IPS-18a (cell line): ENCODE measurements at regions not wholly inside any gene's neighbourhood (a gene's known extent, or its start where the extent isn't known, plus 50 kb on each side); places are given as distances from the start of the nearest gene placed in this dataset.

Experiments
- H3K27ac ChIP-seq: one replicate; pipeline ENCODE4 v1.5.1; 2013; ENCODE audit warnings: low read length
- H3K27me3 ChIP-seq: one replicate; pipeline ENCODE4 v1.6.1; 2013; ENCODE audit warnings: mild to moderate bottlenecking, low read length; ENCODE audit not compliant: control insufficient read depth, insufficient read depth
- H3K36me3 ChIP-seq: one replicate; pipeline ENCODE4 v1.6.1; 2013; ENCODE audit warnings: low read depth, low read length; ENCODE audit not compliant: control insufficient read depth
- H3K4me1 ChIP-seq: one replicate; pipeline ENCODE4 v1.6.1; 2013; ENCODE audit warnings: low read depth, low read length; ENCODE audit not compliant: control insufficient read depth
- H3K4me3 ChIP-seq: one replicate; pipeline ENCODE4 v1.5.1; 2013; ENCODE audit warnings: low read length
- H3K9ac ChIP-seq: one replicate; pipeline ENCODE4 v1.6.1; 2013; ENCODE audit warnings: mild to moderate bottlenecking, low read length, moderate library complexity
- H3K9me3 ChIP-seq: one replicate; pipeline ENCODE4 v1.6.1; 2013; ENCODE audit warnings: low read depth, low read length; ENCODE audit not compliant: control insufficient read depth

- Histone ChIP-seq H3K36me3 (no peaks in the 10 kb centered on the region), H3K9me3 (no peaks in the 10 kb centered on the region), H3K27ac (no peak overlapping the region), H3K4me1 (peaks cover 4% of the 10 kb centered on the region), H3K27me3 (no peaks in the 10 kb centered on the region), H3K9ac (no peak overlapping the region), H3K4me3 (no peak overlapping the region)
These were observed 91.4 kb downstream of the ARL4C start for GRCh38 chr2:234405462-234405861.

GRCh38 chr2:234404957-234405356 is 91.9 kb downstream of the ARL4C start:
- no peaks in the 10 kb centered on the region for H3K4me1 ChIP-seq
- H3K36me3 ChIP-seq: no peaks in the 10 kb centered on the region
- no peaks in the 10 kb centered on the region for H3K9me3 ChIP-seq
- no peak overlapping the region for H3K4me3 ChIP-seq
- H3K27me3 ChIP-seq: no peaks in the 10 kb centered on the region
- no peak overlapping the region for H3K9ac ChIP-seq
- H3K27ac ChIP-seq: no peak overlapping the region

GRCh38 chr2:234403751-234404150 is 93.1 kb downstream of the ARL4C start:
- Histone ChIP-seq H3K9ac (no peak overlapping the region), H3K4me1 (no peaks in the 10 kb centered on the region), H3K27me3 (no peaks in the 10 kb centered on the region), H3K4me3 (no peak overlapping the region), H3K27ac (no peak overlapping the region), H3K9me3 (no peaks in the 10 kb centered on the region), H3K36me3 (no peaks in the 10 kb centered on the region)

- no peaks in the 10 kb centered on the region for H3K4me1 ChIP-seq
- no peaks in the 10 kb centered on the region for H3K27me3 ChIP-seq
- H3K27ac ChIP-seq: no peak overlapping the region
- no peak overlapping the region for H3K4me3 ChIP-seq
- no peak overlapping the region for H3K9ac ChIP-seq
- no peaks in the 10 kb centered on the region for H3K9me3 ChIP-seq
- no peaks in the 10 kb centered on the region for H3K36me3 ChIP-seq
These were observed 93.8 kb downstream of the ARL4C start for GRCh38 chr2:234403074-234403473.

- no peak overlapping the region for H3K27ac ChIP-seq
- no peak overlapping the region for H3K4me3 ChIP-seq
- no peaks in the 10 kb centered on the region for H3K4me1 ChIP-seq
These were observed 95.5 kb downstream of the ARL4C start for GRCh38 chr2:234401426-234401825.

GRCh38 chr2:234399451-234400246 is 97.2 kb downstream of the ARL4C start:
- Histone ChIP-seq H3K27me3 (no peaks in the 10 kb centered on the region), H3K4me3 (no peak overlapping the region), H3K27ac (no peak overlapping the region), H3K9me3 (no peaks in the 10 kb centered on the region), H3K4me1 (no peaks in the 10 kb centered on the region), H3K9ac (no peak overlapping the region), H3K36me3 (no peaks in the 10 kb centered on the region)

More at GRCh38 chr2:234401426-234401825, 95.5 kb downstream of the ARL4C start:
- no peaks in the 10 kb centered on the region for H3K27me3 ChIP-seq
- no peaks in the 10 kb centered on the region for H3K9me3 ChIP-seq
- no peaks in the 10 kb centered on the region for H3K36me3 ChIP-seq
- no peak overlapping the region for H3K9ac ChIP-seq

- no peak overlapping the region for H3K9ac ChIP-seq
- H3K27ac ChIP-seq: no peak overlapping the region
- no peaks in the 10 kb centered on the region for H3K4me1 ChIP-seq
- H3K9me3 ChIP-seq: no peaks in the 10 kb centered on the region
- no peaks in the 10 kb centered on the region for H3K27me3 ChIP-seq
- no peaks in the 10 kb centered on the region for H3K36me3 ChIP-seq
- no peak overlapping the region for H3K4me3 ChIP-seq
These were observed 98.3 kb downstream of the ARL4C start for GRCh38 chr2:234398531-234398930.

- no peaks in the 10 kb centered on the region for H3K27me3 ChIP-seq
- H3K9me3 ChIP-seq: no peaks in the 10 kb centered on the region
- H3K4me3 ChIP-seq: no peak overlapping the region
- no peak overlapping the region for H3K27ac ChIP-seq
- no peak overlapping the region for H3K9ac ChIP-seq
- H3K4me1 ChIP-seq: no peaks in the 10 kb centered on the region
- no peaks in the 10 kb centered on the region for H3K36me3 ChIP-seq
These were observed 100.9 kb downstream of the ARL4C start for GRCh38 chr2:234395891-234396420.

GRCh38 chr2:234394450-234394849 is 102.4 kb downstream of the ARL4C start:
- Histone ChIP-seq H3K9me3 (no peaks in the 10 kb centered on the region), H3K4me1 (no peaks in the 10 kb centered on the region), H3K27ac (no peak overlapping the region), H3K4me3 (no peak overlapping the region), H3K9ac (no peak overlapping the region), H3K36me3 (no peaks in the 10 kb centered on the region), H3K27me3 (no peaks in the 10 kb centered on the region)

GRCh38 chr2:234393354-234393753 is 103.5 kb downstream of the ARL4C start:
- Histone ChIP-seq H3K4me1 (no peaks in the 10 kb centered on the region), H3K9ac (no peak overlapping the region), H3K9me3 (no peaks in the 10 kb centered on the region), H3K27me3 (no peaks in the 10 kb centered on the region), H3K36me3 (no peaks in the 10 kb centered on the region), H3K27ac (no peak overlapping the region), H3K4me3 (no peak overlapping the region)

GRCh38 chr2:234392041-234392615 is 104.8 kb downstream of the ARL4C start:
- Histone ChIP-seq H3K36me3 (no peaks in the 10 kb centered on the region), H3K27ac (no peak overlapping the region), H3K4me1 (no peaks in the 10 kb centered on the region), H3K4me3 (no peak overlapping the region), H3K9me3 (no peaks in the 10 kb centered on the region), H3K9ac (no peak overlapping the region), H3K27me3 (no peaks in the 10 kb centered on the region)

- Histone ChIP-seq H3K4me1 (no peaks in the 10 kb centered on the region), H3K9me3 (no peaks in the 10 kb centered on the region), H3K9ac (no peak overlapping the region), H3K27ac (no peak overlapping the region), H3K27me3 (no peaks in the 10 kb centered on the region), H3K36me3 (no peaks in the 10 kb centered on the region), H3K4me3 (no peak overlapping the region)
These were observed 105.3 kb downstream of the ARL4C start for GRCh38 chr2:234391625-234392024.
